ENCODE measurements at regions not wholly inside any gene's neighbourhood (a gene's known extent, or its start where the extent isn't known, plus 50 kb on each side); places are given as distances from the start of the nearest gene placed in this dataset.

GRCh38 chr1:95368178-95368577, 134.2 kb downstream of the RWDD3 start:
- no peaks in the 10 kb centered on the region for H3K9me3 ChIP-seq
- no peaks in the 10 kb centered on the region for H3K27me3 ChIP-seq
- WGBS, 2 donors = 41 to 58% methylated on average over 4 of the region's 4 CpGs
- H3K4me1 ChIP-seq = no peaks in the 10 kb centered on the region
- no peak overlapping the region for H3K27ac ChIP-seq
- no peak overlapping the region for H3K4me3 ChIP-seq
- TF ChIP-seq POLR2A (IDR thresholded peaks at IDR 0.05) (no peak), CTCF (IDR thresholded peaks at IDR 0.05) (no peak)
- intact Hi-C loops (cut with DNase I) = no loop called here
- no peak for DNase-seq
- no peaks in the 10 kb centered on the region for H3K36me3 ChIP-seq

- no peak for TF ChIP-seq CTCF (IDR thresholded peaks at IDR 0.05)
- no peak for TF ChIP-seq POLR2A (IDR thresholded peaks at IDR 0.05)
- no peaks in the 10 kb centered on the region for H3K4me1 ChIP-seq
- no peak overlapping the region for H3K27ac ChIP-seq
- WGBS, 2 donors = 53 to 60% methylated on average over 7 of the region's 7 CpGs
- H3K9me3 ChIP-seq = no peaks in the 10 kb centered on the region
- intact Hi-C loops (cut with DNase I) = no loop called here
- H3K27me3 ChIP-seq = no peaks in the 10 kb centered on the region
- DNase-seq = no peak
- H3K4me3 ChIP-seq = no peak overlapping the region
- H3K36me3 ChIP-seq = no peaks in the 10 kb centered on the region
These were observed 136.1 kb downstream of the RWDD3 start for GRCh38 chr1:95369985-95370690.

- H3K36me3 ChIP-seq = no peaks in the 10 kb centered on the region
- no peak for TF ChIP-seq POLR2A (IDR thresholded peaks at IDR 0.05)
- no peak for TF ChIP-seq CTCF (IDR thresholded peaks at IDR 0.05)
- no peak overlapping the region for H3K27ac ChIP-seq
- WGBS, 2 donors = 57 to 62% methylated on average over 13 of the region's 13 CpGs
- no peaks in the 10 kb centered on the region for H3K9me3 ChIP-seq
- intact Hi-C loops (cut with DNase I) = no loop called here
- DNase-seq = no peak
- H3K27me3 ChIP-seq = no peaks in the 10 kb centered on the region
- H3K4me1 ChIP-seq = no peaks in the 10 kb centered on the region
- H3K4me3 ChIP-seq = no peak overlapping the region
These were observed 136.9 kb downstream of the RWDD3 start for GRCh38 chr1:95370691-95371562.

- Histone ChIP-seq H3K36me3 (no peaks in the 10 kb centered on the region), H3K27me3 (no peaks in the 10 kb centered on the region), H3K4me3 (no peak overlapping the region), H3K9me3 (no peaks in the 10 kb centered on the region), H3K27ac (no peak overlapping the region), H3K4me1 (no peaks in the 10 kb centered on the region)
- no peak for DNase-seq
- intact Hi-C loops (cut with DNase I) = no loop called here
- no peak for TF ChIP-seq POLR2A (IDR thresholded peaks at IDR 0.05)
- no peak for TF ChIP-seq CTCF (IDR thresholded peaks at IDR 0.05)
- WGBS, 2 donors = 75 to 93% methylated on average over 12 of the region's 12 CpGs
These were observed 137.8 kb downstream of the RWDD3 start for GRCh38 chr1:95371666-95372282.

- intact Hi-C loops (cut with DNase I) = no loop called here
- Histone ChIP-seq H3K36me3 (no peaks in the 10 kb centered on the region), H3K4me3 (no peak overlapping the region), H3K27ac (no peak overlapping the region), H3K9me3 (no peaks in the 10 kb centered on the region), H3K27me3 (no peaks in the 10 kb centered on the region), H3K4me1 (no peaks in the 10 kb centered on the region)
- WGBS, 2 donors = 72 to 74% methylated on average over 4 of the region's 4 CpGs
- TF ChIP-seq POLR2A (IDR thresholded peaks at IDR 0.05) = no peak
- no peak for TF ChIP-seq CTCF (IDR thresholded peaks at IDR 0.05)
- DNase-seq = no peak
These were observed 141.2 kb downstream of the RWDD3 start for GRCh38 chr1:95375174-95375573.
